DND-41 (cell line): ENCODE measurements at regions not wholly inside any gene's neighbourhood (a gene's known extent, or its start where the extent isn't known, plus 50 kb on each side); places are given as distances from the start of the nearest gene placed in this dataset.

Experiments
- ATAC-seq: fragments of 200-7000 bp; cut with Tn5 transposase; 3 replicates; pipeline ENCODE4 v1.9.1; 2021; ENCODE audit warnings: low read depth; ENCODE audit not compliant: insufficient read depth
- DNase-seq: peaks from one replicate; pipeline ENCODE4 v3.0.0-alpha.2; 2020
- H2AFZ ChIP-seq: 2 replicates; pipeline ENCODE4 v1.6.0; 2012; ENCODE audit warnings: low read depth, low read length
- H3K27ac ChIP-seq: 2 replicates; pipeline ENCODE4 v1.5.1; 2012; ENCODE audit warnings: low read length, inconsistent platforms
- H3K27me3 ChIP-seq: fragments of 200-600 bp; sonication (generic); 2 replicates; pipeline ENCODE4 v1.6.0; 2012; ENCODE audit warnings: low read length, mild to moderate bottlenecking, inconsistent platforms; ENCODE audit not compliant: insufficient read depth, poor library complexity
- H3K36me3 ChIP-seq: 2 replicates; pipeline ENCODE4 v1.5.1; 2012; ENCODE audit warnings: low read length, inconsistent platforms; ENCODE audit not compliant: insufficient read depth
- H3K4me1 ChIP-seq: 2 replicates; pipeline ENCODE4 v1.5.1; 2012; ENCODE audit warnings: mild to moderate bottlenecking, low read length; ENCODE audit not compliant: insufficient read depth
- H3K4me2 ChIP-seq: 2 replicates; pipeline ENCODE4 v1.6.0; 2012; ENCODE audit warnings: mild to moderate bottlenecking, moderate library complexity, low read length, inconsistent platforms; ENCODE audit not compliant: insufficient read depth
- H3K4me3 ChIP-seq, 2 experiments: fragments of 200-600 bp in 1 of 2; shearing (Covaris generic) in 1 of 2; 2 replicates each; pipeline ENCODE4 v1.5.1; 2012 to 2016; ENCODE audit warnings: inconsistent platforms in 2 of 2, low read length in 2 of 2, mild to moderate bottlenecking in 2 of 2, low read depth in 1 of 2, moderate library complexity in 1 of 2
- H3K79me2 ChIP-seq: 2 replicates; pipeline ENCODE4 v1.6.0; 2012; ENCODE audit warnings: low read length, inconsistent platforms; ENCODE audit not compliant: insufficient read depth
- H3K9ac ChIP-seq: 2 replicates; pipeline ENCODE4 v1.6.0; 2012; ENCODE audit warnings: low read depth, mild to moderate bottlenecking, inconsistent platforms, low read length, moderate library complexity
- H3K9me3 ChIP-seq: 2 replicates; pipeline ENCODE4 v1.5.1; 2012; ENCODE audit warnings: low read length, moderate library complexity, mild to moderate bottlenecking, inconsistent platforms; ENCODE audit not compliant: insufficient read depth, severe bottlenecking
- H4K20me1 ChIP-seq: 2 replicates; pipeline ENCODE4 v1.6.0; 2012; ENCODE audit warnings: low read length; ENCODE audit not compliant: insufficient read depth
- EZH2 ChIP-seq: IDR thresholded peaks from 3 replicates; pipeline ENCODE4 v1.6.1; 2012; ENCODE audit warnings: borderline replicate concordance, low read depth, mild to moderate bottlenecking, moderate library complexity, low read length, inconsistent platforms; ENCODE audit not compliant: severe bottlenecking
- TF ChIP-seq, protein P1 (sequence below): IDR thresholded peaks from 2 replicates; pipeline ENCODE4 v1.5.1; 2012; ENCODE audit warnings: borderline replicate concordance, low read length, moderate library complexity, mild to moderate bottlenecking; ENCODE audit not compliant: poor library complexity, severe bottlenecking; ENCODE audit errors: extremely low read depth

DNA sequence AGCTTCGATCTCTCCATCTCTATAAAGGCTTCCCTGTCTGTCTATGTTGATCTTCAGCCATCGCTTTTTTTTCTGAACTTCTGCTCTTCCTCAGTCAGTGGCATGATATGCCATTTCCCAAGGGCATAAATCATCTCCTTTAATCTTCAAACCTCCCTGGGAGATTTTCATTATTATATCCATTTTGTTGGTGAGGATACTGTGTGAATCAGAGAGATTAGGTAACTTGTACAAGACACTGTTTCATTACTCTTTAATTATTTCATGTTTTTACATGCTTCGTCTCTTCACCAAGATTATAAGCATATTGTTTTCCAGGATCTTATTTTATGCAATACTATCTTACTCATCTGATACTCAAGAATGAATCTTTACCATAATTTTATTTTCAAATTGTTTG is 124.8 kb upstream of the ATP11B start:
- no peak for TF ChIP-seq EZH2
- TF ChIP-seq, protein P1, sequence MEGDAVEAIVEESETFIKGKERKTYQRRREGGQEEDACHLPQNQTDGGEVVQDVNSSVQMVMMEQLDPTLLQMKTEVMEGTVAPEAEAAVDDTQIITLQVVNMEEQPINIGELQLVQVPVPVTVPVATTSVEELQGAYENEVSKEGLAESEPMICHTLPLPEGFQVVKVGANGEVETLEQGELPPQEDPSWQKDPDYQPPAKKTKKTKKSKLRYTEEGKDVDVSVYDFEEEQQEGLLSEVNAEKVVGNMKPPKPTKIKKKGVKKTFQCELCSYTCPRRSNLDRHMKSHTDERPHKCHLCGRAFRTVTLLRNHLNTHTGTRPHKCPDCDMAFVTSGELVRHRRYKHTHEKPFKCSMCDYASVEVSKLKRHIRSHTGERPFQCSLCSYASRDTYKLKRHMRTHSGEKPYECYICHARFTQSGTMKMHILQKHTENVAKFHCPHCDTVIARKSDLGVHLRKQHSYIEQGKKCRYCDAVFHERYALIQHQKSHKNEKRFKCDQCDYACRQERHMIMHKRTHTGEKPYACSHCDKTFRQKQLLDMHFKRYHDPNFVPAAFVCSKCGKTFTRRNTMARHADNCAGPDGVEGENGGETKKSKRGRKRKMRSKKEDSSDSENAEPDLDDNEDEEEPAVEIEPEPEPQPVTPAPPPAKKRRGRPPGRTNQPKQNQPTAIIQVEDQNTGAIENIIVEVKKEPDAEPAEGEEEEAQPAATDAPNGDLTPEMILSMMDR, result no peak
- Histone ChIP-seq H3K4me1 (no peaks in the 10 kb centered on the region), H3K9ac (no peak overlapping the region), H3K79me2 (no peaks in the 10 kb centered on the region), H3K27me3 (peaks cover 15% of the 10 kb centered on the region), H4K20me1 (no peaks in the 10 kb centered on the region), H3K9me3 (no peaks in the 10 kb centered on the region), H3K4me2 (no peak overlapping the region), H3K27ac (no peak overlapping the region), H3K36me3 (no peaks in the 10 kb centered on the region), H3K4me3 (no peak overlapping the region), H2AFZ (no peak overlapping the region)
- ATAC-seq, result no peak
- no peak for DNase-seq

DNA sequence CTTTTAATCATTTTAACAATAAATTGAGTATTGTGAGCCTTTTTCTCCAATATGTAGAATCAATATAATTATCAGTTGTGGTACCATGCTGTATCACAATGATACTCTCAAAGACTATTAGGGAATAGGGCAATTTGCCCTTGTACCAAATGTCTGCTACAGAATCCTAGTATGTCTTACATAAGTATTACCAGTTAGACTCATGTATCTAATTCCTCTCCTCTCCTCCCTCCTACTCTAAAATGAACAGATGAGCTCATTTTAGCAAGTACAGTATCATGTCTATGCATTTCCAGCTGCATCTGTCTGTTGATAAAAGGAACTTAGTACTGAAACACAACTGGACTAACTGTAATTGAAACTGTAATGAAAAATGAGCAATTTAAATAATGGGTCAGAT is 124.3 kb upstream of the ATP11B start:
- H4K20me1 ChIP-seq, result no peaks in the 10 kb centered on the region
- no peaks in the 10 kb centered on the region for H3K4me1 ChIP-seq
- H3K9me3 ChIP-seq, result no peaks in the 10 kb centered on the region
- no peaks in the 10 kb centered on the region for H3K36me3 ChIP-seq
- no peaks in the 10 kb centered on the region for H3K79me2 ChIP-seq
- H3K27ac ChIP-seq, result no peak overlapping the region
- DNase-seq (no peak), ATAC-seq (no peak)
- H3K4me2 ChIP-seq, result no peak overlapping the region
- peaks cover 17% of the 10 kb centered on the region for H3K27me3 ChIP-seq
- no peak overlapping the region for H3K4me3 ChIP-seq
- TF ChIP-seq, protein P1, result no peak
- no peak for TF ChIP-seq EZH2
- H3K9ac ChIP-seq, result no peak overlapping the region
- H2AFZ ChIP-seq, result no peak overlapping the region

DNA sequence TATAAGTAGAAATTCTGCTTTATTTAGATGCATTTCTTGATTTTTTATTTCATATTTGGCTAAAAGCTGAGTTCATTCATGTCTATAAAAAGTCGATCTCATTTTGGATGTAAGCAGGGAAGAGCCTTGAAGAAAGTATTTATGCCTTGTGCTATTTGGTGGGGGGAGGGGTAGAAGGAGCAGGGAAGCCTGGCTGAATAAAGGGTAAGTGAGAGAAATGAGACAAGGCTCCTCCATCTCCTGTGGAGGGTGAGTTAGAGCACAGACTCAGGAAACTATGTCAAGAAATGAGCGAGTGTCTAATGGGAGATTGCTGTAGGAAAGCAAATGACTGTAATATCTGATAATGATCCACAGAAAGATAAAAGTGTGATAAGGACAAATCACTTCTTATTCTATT is 121.8 kb upstream of the ATP11B start:
- no peak for DNase-seq
- Histone ChIP-seq H3K79me2 (no peaks in the 10 kb centered on the region), H3K4me3 (no peak overlapping the region), H3K9ac (no peak overlapping the region), H3K9me3 (no peaks in the 10 kb centered on the region), H2AFZ (no peak overlapping the region), H3K4me1 (no peaks in the 10 kb centered on the region), H4K20me1 (no peaks in the 10 kb centered on the region), H3K27ac (no peak overlapping the region), H3K36me3 (no peaks in the 10 kb centered on the region), H3K27me3 (peaks cover 21% of the 10 kb centered on the region), H3K4me2 (no peak overlapping the region)
- ATAC-seq, result no peak
- TF ChIP-seq EZH2, result no peak
- TF ChIP-seq, protein P1, result no peak

DNA sequence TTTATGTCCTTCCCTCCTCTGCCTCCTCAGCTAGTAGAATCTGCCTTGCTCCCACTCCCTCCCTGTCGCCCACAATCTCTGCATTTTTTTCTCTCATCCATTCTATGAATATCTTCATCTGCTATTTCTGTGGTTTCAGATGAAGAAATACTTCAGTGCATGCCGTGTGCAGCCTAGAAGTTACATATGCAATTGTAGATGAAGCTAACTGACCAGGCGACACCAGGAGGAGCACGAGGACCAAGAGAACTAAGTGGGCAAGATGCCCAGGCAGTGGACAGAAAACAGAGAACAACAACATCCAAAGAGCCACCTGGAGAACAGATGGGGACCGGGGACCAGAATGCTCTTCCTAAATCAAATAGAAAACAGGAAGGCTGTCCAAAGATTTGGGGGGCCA is 121.4 kb upstream of the ATP11B start:
- Histone ChIP-seq H3K4me3 (no peak overlapping the region), H3K27me3 (peaks cover 21% of the 10 kb centered on the region), H3K9ac (no peak overlapping the region), H3K27ac (no peak overlapping the region), H2AFZ (no peak overlapping the region), H3K4me1 (no peaks in the 10 kb centered on the region), H4K20me1 (no peaks in the 10 kb centered on the region), H3K36me3 (no peaks in the 10 kb centered on the region), H3K4me2 (no peak overlapping the region), H3K79me2 (no peaks in the 10 kb centered on the region), H3K9me3 (no peaks in the 10 kb centered on the region)
- no peak for ATAC-seq
- no peak for DNase-seq
- TF ChIP-seq EZH2, result no peak
- TF ChIP-seq, protein P1, result no peak
